ENCODE measurements at regions not wholly inside any gene's neighbourhood (a gene's known extent, or its start where the extent isn't known, plus 50 kb on each side); places are given as distances from the start of the nearest gene placed in this dataset.

GRCh38 chr3:11726146-11726545 lies 82.4 kb upstream of the VGLL4 start:
- TF ChIP-seq POLR2A (IDR thresholded peaks at IDR 0.05) (no peak), CTCF (IDR thresholded peaks at IDR 0.05) (no peak)

All from testis (tissue), 2 donors.